ENCODE measurements at regions not wholly inside any gene's neighbourhood (a gene's known extent, or its start where the extent isn't known, plus 50 kb on each side); places are given as distances from the start of the nearest gene placed in this dataset.

GRCh38 chr3:182214416-182214815 is 502.7 kb downstream of the SOX2 start:
- DNase-seq (no peak), ATAC-seq (no peak)

DNA sequence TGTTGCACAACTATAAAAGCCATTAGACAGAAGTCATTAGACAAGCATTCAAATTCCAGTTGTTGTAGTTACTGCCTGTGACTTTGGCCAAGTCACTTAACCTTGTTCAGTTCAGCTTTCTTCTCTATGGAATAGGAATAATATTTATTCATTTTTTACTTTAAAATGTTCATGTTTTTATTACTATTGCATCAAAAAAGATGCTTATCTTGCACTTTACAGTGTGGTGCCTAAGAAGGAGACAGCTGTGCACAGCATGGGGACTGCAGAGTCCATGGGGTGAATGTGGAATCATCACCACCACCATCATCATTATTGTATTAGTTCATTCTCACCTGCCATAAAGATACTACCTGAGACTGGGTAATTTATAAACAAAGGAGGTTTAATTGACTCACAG is 504.2 kb downstream of the SOX2 start:
- DNase-seq (no peak), ATAC-seq (no peak)

GRCh38 chr3:182216311-182216970 is 504.7 kb downstream of the SOX2 start:
- no peak for ATAC-seq
- no peak for DNase-seq

DNA sequence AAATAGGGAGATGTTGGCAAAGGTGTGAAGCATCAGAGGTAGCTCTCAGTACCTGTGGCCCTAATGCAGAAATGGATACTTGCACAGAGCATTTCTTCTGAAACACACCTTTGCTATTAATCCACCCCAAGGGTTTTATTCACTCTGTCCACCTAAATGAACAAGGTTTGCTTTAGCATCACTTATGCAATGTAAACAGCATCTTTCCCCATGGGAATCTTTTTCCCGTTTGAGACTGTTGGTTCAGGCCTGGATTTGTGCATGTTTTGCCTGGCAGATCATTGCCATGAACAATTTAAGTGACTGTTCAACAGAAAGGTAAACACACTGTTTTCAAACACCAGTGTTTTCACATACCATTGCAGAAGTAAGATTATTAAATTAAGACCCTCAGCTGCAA is 508.3 kb downstream of the SOX2 start:
- DNase-seq, result no peak
- ATAC-seq, result no peak

- ATAC-seq (no peak), DNase-seq (no peak)
These were observed 508.7 kb downstream of the SOX2 start for GRCh38 chr3:182220471-182220870.

- no peak for DNase-seq
- no peak for ATAC-seq
These were observed 515.3 kb downstream of the SOX2 start for GRCh38 chr3:182226995-182227394.

- no peak for ATAC-seq
- no peak for DNase-seq
These were observed 521.7 kb downstream of the SOX2 start for GRCh38 chr3:182233405-182233804.

DNA sequence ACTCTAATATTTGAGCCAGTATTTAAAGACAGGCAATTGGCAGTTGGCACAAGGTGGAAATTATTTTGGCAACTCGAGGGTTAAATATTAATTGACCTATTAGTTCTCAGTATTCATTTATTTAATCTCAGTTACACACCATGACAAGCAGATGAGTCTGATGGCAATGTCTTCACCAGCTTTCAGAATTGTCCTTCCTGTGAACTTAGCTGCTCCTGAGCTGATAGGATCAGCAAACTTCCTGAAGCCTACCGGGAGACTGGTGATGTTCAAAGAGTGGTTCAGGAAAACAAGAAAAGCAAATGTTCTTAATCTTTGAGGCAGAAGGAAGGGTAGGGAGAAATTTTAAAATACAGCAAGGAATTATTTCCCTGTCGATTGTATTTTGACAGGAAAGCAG is 522.2 kb downstream of the SOX2 start:
- ATAC-seq (no peak), DNase-seq (no peak)

DNA sequence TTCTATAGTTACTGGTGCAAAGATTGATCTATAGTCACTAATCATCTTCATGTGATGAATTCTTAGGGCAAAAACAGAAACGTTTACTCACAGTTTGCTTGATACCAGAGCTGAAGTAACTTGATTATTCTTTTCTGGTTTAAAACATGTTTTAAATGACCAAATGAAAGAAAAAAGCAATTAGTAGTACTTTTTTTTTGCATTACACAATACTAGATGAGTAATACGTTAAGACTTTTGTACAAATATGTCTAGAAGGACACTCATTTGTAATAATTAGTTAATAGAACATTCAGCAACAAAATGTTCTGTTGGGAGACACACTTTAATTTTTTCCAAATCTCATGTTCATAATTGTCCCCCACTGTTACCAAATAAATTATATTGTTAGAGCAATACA is 523.2 kb downstream of the SOX2 start:
- ATAC-seq, result no peak
- DNase-seq, result no peak

- ATAC-seq, result no peak
- no peak for DNase-seq
These were observed 523.8 kb downstream of the SOX2 start for GRCh38 chr3:182235504-182235903.

DNA sequence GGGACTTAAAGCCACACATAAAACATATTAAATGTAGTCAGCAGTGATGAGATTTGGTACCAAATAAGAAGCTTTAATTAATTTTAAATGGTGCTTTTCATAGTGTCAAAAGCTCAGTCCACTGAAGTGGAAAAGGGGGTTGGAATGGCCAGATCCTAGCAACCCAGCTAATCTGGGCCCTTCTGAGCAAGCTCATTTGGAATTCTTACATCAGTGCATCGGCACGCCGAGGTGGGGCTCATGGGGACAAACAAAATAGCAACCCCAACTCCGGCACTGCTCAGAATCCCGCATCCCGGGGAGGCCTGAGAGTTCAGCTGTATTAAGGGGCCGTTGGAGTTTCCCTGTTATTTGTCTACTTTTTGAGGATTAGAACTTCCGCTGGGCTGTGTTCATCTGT is 526.4 kb downstream of the SOX2 start:
- no peak for DNase-seq
- no peak for ATAC-seq

DNA sequence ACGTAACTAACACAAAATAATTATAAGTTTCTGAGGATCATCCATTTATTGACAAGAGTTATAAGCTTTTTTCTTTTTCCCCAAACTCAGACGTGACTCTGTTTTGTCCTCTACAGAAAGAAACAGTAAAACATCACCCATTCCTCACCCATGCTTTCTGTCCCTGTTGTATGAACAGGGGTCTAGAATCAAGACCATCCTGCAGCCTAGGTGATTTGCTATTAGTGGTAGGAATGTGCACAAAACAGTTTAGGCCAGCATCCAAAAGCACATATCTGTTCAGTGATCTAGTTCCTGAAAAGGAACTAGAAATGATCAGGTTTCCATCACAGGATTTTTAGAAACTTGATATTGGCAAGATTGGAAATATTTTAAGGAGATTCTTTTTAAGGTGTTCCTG is 527.6 kb downstream of the SOX2 start:
- DNase-seq (no peak), ATAC-seq (no peak)

DNA sequence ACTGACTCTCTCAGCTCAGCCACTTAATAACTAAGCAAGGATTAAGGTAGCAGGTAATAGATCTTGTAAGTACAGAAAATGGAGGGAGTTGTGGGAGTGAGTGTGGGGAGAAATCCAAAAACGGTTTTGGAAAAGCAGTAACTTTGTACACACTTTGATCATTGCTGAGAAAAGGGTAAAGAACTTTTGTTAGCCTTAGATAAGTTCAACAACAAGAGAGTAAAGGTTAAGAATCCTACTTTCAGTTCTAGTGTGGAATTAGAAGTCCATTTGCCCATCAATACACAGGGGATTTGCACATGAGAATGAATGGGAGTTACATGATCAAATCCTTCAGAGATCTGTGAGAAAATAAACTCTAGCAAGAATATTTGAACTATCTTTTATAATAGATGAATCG is 528.7 kb downstream of the SOX2 start:
- no peak for DNase-seq
- ATAC-seq, result no peak

DNA sequence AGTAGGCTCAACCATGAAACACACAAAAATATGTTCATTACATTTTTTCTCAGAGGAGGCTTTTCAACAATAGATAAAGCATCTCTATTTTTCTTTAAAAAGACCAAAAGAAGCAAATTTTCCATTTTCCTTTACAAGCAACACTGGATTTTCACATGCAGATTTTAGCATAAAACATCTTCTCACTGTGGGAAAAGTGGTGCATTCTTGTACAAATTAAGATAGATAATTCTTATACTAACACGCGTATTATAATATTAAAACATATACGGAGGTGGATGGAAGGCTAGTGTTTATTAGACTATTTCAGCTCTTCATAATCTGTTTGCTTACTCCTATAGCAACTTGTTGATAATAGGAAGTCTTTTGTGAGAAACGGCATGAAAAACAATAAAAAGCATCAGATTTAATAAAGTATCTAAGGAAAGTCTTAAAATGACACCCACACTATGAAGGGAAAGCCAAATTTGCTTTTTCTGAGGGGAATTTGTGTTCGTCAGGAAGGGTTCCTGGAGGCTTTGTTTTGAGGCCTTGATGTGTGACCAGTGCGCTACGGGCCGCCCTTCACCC is 529.6 kb downstream of the SOX2 start:
- DNase-seq (no peak), ATAC-seq (no peak)

DNA sequence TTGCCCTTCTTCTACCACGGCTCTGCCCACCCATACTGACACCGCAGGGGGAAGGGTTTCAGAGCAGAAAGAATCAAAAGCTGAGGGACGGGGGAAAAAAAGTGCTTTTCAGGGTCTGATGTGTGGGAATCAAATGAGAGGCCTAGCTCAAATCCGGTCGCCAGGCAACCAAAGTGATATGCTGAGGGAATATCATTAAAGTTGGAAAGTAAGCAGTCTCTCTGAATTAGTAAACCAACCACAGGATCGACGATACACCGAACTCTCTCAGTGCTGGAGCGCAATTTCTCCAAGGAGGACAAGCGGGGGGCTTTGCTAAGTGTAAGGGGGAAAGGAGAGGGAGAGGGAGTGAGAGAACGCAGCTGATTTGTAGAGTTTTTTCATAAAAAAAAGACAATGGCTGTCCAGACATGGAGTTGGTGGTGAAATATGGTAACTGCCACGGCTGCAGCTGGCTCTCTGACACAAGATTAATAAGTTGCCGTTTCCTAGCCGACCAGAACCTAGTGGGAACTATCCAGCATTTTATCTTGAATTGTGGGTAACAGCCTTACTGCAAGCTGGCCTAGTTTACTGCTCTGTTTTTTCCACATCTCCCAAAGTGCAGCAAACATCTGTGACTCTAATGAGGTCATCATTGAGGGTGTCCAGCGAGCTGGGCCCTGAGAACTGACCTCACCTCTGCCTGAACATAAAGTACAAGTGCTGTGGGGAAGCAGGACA is 530.2 kb downstream of the SOX2 start:
- ATAC-seq, result no peak
- no peak for DNase-seq

DNA sequence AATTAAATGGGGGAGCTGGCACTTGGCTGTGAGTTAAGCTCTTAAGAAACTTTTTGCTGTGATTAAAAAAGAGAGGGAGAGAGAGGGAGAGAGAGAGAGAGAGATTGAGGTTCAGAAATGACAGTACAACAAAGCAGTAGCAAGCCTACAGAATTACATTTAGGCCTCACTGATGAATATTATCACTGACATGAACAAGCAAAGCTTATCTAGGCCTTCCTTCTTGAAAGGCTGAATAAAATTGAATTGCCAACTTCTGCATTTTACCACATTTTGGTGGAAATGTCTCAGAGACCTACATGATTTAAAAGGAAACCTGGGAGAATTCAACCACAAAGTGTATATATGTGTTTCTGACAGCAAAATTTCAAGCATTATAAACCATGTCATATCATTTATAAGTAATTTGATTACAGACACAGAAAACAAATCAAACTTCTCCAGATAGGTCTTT is 530.8 kb downstream of the SOX2 start:
- ATAC-seq, result no peak
- no peak for DNase-seq

DNA sequence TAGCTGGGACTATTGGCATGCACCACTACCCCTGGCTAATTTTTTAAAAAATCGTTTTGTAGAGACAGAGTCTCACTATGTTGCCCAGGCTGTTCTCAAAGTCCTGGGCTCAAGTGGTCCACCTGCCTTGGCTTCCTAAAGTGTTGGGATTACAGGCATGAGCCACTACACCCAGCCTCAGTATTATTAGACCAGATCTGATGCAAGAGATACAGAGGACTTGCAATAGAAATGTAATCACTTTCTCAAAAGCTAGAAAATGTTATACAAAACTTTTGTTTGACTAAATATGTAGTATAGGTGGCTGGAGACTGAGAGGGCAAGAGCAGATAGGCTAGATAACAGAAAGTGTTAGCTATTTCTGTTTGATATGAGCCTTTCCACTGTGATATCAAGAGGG is 531.9 kb downstream of the SOX2 start:
- no peak for DNase-seq

GRCh38 chr3:182244222-182244971 is 532.7 kb downstream of the SOX2 start:
- ATAC-seq (no peak), DNase-seq (no peak)

More for the DNA sequence above, 531.9 kb downstream of the SOX2 start:
- ATAC-seq, result no peak

DNA sequence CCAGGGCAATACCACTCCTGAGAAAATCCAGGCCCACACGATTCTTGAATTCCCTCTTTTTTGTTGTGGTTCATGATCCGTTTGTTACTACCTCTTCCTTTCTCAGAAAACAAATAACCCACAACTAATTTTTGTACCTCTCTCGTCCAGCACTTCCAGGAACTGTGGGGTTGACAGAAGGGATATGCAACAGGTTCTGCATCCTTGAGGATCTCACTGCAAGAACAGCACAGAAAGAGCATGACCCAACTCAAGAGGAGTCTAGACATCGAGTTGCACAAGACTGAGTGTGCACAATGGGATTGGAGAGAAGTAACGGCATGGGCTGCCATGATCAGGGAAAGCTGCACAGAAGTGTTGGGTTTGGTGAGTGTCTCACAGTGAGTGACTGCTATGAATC is 533.3 kb downstream of the SOX2 start:
- DNase-seq (no peak), ATAC-seq (no peak)

- ATAC-seq (no peak), DNase-seq (no peak)
These were observed 535.1 kb downstream of the SOX2 start for GRCh38 chr3:182246870-182247269.

- ATAC-seq (no peak), DNase-seq (no peak)
These were observed 536.7 kb downstream of the SOX2 start for GRCh38 chr3:182248349-182248880.

DNA sequence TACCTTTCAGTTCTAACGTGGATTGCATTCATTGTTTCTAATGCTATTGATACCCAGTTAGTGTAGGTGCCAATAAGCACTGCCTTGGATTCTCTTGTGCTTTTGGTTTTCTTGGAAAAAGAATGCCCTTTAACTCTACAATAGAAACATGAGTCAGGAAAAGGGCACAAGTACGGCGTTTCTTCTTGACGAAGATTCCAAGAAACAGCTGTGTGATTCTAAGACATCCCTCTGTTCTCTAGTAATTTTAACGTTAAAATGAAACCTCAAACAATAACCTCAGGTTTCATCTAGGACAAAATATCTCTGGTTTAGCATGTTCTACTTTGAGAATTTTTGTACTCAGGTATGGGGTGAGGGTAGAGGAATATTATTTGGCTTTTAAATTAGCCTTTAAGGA is 540.5 kb upstream of the ATP11B start:
- ATAC-seq, result no peak
- no peak for DNase-seq

DNA sequence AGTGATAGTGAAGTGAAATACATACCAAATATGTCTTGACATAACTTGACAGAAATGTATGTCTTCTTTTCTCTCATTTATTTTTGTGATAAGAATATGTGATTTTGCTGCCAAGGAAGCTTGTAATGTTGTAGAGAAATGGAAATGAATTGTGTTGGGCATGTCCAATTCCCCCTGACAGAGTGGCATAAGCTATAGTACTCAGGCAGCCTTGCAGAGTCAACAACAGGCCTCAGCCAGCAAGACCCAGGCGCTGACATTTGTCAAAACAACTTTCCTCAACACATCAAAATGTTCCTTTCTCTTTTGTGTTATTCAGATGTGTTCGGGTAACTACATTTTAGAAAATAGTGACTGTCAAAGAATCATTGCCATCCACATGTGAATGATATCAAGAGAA is 538.1 kb upstream of the ATP11B start:
- ATAC-seq, result no peak

More for the DNA sequence above, 538.1 kb upstream of the ATP11B start:
- DNase-seq, result no peak

Data from stimulated activated naive CD8-positive, alpha-beta T cell treated with anti-CD3 and anti-CD28 coated beads, Interleukin-15, Interleukin-2, amounts not matched to agents 100 U/mL and 50 U/mL, for 24 hours (primary cell).